D721Med (cell line): ENCODE measurements at regions not wholly inside any gene's neighbourhood (a gene's known extent, or its start where the extent isn't known, plus 50 kb on each side); places are given as distances from the start of the nearest gene placed in this dataset.

ENCODE experiments used
- DNase-seq: peaks from one replicate; pipeline ENCODE4 v3.0.0; 2011; ENCODE audit warnings: low spot score; ENCODE audit not compliant: insufficient read length
- FAIRE-seq: peaks from 2 replicates; lab custom pipeline; 2011; peaks lifted over from hg19 to GRCh38; lab: Jason Lieb, UNC
- CTCF ChIP-seq: IDR thresholded peaks from 2 replicates; pipeline ENCODE4 v1.5.1; 2012; ENCODE audit warnings: mild to moderate bottlenecking, control low read depth; ENCODE audit not compliant: insufficient read depth; ENCODE audit errors: missing control alignments

DNA sequence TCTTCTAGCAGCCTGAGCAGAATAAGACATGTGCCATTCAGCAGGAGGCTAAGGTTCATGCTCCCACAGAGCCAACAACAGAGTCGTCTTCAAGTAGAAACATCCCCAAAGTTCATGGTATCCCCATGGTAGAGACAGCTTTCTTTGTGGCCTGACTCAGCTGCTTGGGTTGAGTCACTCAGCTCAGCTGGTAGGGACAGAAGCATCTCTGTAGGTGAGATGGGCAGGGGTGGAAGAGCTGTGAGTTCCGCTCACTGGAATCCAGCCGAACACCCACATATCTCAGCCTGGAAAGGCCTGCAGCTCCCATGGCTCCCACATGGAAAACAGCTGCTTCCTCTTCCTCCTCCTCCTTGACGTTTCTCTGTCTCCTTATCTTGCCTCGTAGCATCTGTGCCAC lies 792.7 kb downstream of the RNF144A start:
- DNase-seq (no peak), FAIRE-seq (no peak)
- TF ChIP-seq CTCF, result no peak

DNA sequence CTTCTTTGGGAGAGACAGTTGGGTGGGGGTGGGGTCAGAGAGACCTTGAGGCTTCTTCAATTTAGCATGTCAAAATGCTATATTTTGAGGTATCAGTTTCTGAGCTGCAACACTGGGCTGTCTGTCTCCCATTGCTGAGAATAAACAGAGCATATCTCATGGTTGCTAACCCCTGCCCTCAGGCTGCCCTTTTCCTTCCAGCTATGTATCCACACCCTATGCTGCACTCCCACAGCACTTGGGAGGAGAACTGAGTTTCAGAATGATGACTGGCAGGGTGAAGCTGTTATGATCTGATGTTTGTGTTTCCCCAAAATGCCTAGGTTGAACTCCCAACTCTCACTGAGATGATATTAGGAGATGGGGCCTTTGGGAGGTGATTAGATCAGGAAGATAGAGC lies 794.0 kb downstream of the RNF144A start:
- FAIRE-seq, result no peak
- DNase-seq, result no peak
- no peak for TF ChIP-seq CTCF

GRCh38 chr2:7719876-7720275 lies 802.7 kb downstream of the RNF144A start:
- no peak for DNase-seq
- no peak for FAIRE-seq
- no peak for TF ChIP-seq CTCF

GRCh38 chr2:7721413-7721995 lies 804.3 kb downstream of the RNF144A start:
- DNase-seq (no peak), FAIRE-seq (no peak)
- no peak for TF ChIP-seq CTCF

DNA sequence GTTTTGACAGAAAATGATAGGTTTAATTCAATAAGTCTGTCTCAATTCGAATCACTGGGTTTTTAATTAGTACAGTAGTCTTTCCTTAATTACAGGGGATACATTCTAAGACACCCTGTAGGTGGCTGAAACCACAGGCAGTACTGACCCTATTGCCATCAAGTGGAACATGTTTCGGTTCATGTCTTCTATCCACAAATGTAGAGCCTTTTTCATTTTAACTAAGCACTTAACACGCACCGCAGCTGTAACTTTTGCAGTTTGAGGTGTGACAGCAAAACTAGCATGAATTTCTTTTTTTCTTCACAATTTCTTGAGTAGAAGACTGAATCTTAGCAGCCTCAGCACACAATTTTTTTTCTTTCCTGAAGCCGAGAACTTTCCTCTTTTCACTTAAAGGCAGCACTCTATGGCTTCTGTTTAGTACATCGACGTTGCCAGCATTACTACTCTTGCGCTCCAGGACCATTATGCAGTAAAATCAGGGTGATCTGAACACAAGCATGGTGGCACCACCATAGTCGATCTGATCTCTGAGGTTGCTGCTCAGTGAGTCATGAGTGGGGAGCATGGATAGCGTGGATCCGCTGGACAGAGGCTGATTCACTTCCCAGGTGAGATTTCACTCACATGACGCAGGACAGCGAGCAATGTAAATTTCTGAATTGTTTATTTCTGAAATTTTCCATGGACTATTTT lies 805.1 kb downstream of the RNF144A start:
- FAIRE-seq (no peak), DNase-seq (no peak)
- no peak for TF ChIP-seq CTCF

GRCh38 chr2:7724336-7724735 lies 807.1 kb downstream of the RNF144A start:
- no peak for FAIRE-seq

More at GRCh38 chr2:7724336-7724735, 807.1 kb downstream of the RNF144A start:
- no peak for TF ChIP-seq CTCF
- DNase-seq, result no peak
